ENCODE measurements at regions not wholly inside any gene's neighbourhood (a gene's known extent, or its start where the extent isn't known, plus 50 kb on each side); places are given as distances from the start of the nearest gene placed in this dataset.
"Not testable (repeated sequence)": the region's sequence is repeated elsewhere in the genome, so short reads cannot be mapped to it uniquely, and the experiment has no call there.

GRCh38 chr19:30066781-30067759 is 125.0 kb downstream of the URI1 start:
- DNase-seq, result no peak

GRCh38 chr19:30067956-30068506 is 126.0 kb downstream of the URI1 start:
- not testable (repeated sequence) for DNase-seq

GRCh38 chr19:30068528-30069395 is 126.7 kb downstream of the URI1 start:
- DNase-seq, result no peak

GRCh38 chr19:30069535-30070197 is 127.6 kb downstream of the URI1 start:
- DNase-seq, result no peak

GRCh38 chr19:30070198-30070967 is 128.3 kb downstream of the URI1 start:
- no peak for DNase-seq

- no peak for DNase-seq
These were observed 129.1 kb downstream of the URI1 start for GRCh38 chr19:30070968-30071632.

GRCh38 chr19:30071871-30072270 is 129.8 kb downstream of the URI1 start:
- no peak for DNase-seq

- no peak for DNase-seq
These were observed 131.3 kb downstream of the URI1 start for GRCh38 chr19:30073152-30074000.

- no peak for DNase-seq
These were observed 132.1 kb downstream of the URI1 start for GRCh38 chr19:30074096-30074495.

GRCh38 chr19:30074741-30075715 is 133.0 kb downstream of the URI1 start:
- DNase-seq, result no peak

- DNase-seq, result no peak
These were observed 134.1 kb downstream of the URI1 start for GRCh38 chr19:30076101-30076551.

GRCh38 chr19:30076751-30077670 is 135.0 kb downstream of the URI1 start:
- DNase-seq, result no peak

GRCh38 chr19:30077851-30078355 is 135.9 kb downstream of the URI1 start:
- no peak for DNase-seq

GRCh38 chr19:30078381-30078910 is 136.4 kb downstream of the URI1 start:
- no peak for DNase-seq

GRCh38 chr19:30079200-30079599 is 137.2 kb downstream of the URI1 start:
- DNase-seq, result no peak

- DNase-seq, result no peak
These were observed 140.1 kb downstream of the URI1 start for GRCh38 chr19:30082168-30082567.

GRCh38 chr19:30082611-30083010 is 140.6 kb downstream of the URI1 start:
- no peak for DNase-seq
